ENCODE measurements at regions not wholly inside any gene's neighbourhood (a gene's known extent, or its start where the extent isn't known, plus 50 kb on each side); places are given as distances from the start of the nearest gene placed in this dataset.

- intact Hi-C loops (cut with DNase I) = no loop called here
- DNase-seq = no peak
Measured at GRCh38 chr5:74332682-74333081, 307.8 kb downstream of the ENC1 start.

- intact Hi-C loops (cut with DNase I) = no loop called here
- DNase-seq = no peak
Measured at GRCh38 chr5:74332006-74332405, 308.5 kb downstream of the ENC1 start.

- intact Hi-C loops (cut with DNase I) = no loop called here
- no peak for DNase-seq
Measured at GRCh38 chr5:74328221-74328630, 312.3 kb downstream of the ENC1 start.

- intact Hi-C loops (cut with DNase I) = no loop called here
- no peak for DNase-seq
Measured at GRCh38 chr5:74327339-74327685, 313.2 kb downstream of the ENC1 start.

- intact Hi-C loops (cut with DNase I) = no loop called here
- peak in 1 of 10 donors; percentile 67 for DNase-seq
Measured at GRCh38 chr5:74326571-74327338, 313.8 kb downstream of the ENC1 start.

- no peak for DNase-seq
- intact Hi-C loops (cut with DNase I) = no loop called here
Measured at GRCh38 chr5:74325866-74326265, 314.7 kb downstream of the ENC1 start.

GRCh38 chr5:74324556-74324955 lies 316.0 kb downstream of the ENC1 start:
- DNase-seq = no peak
- intact Hi-C loops (cut with DNase I) = no loop called here

- intact Hi-C loops (cut with DNase I) = no loop called here
- no peak for DNase-seq
Measured at GRCh38 chr5:74322944-74323343, 317.6 kb downstream of the ENC1 start.

GRCh38 chr5:74322191-74322590 lies 318.3 kb downstream of the ENC1 start:
- DNase-seq = no peak
- intact Hi-C loops (cut with DNase I) = no loop called here

GRCh38 chr5:74321326-74321725 lies 319.2 kb downstream of the ENC1 start:
- intact Hi-C loops (cut with DNase I) = no loop called here
- DNase-seq = no peak

- intact Hi-C loops (cut with DNase I) = no loop called here
- DNase-seq = no peak
Measured at GRCh38 chr5:74320526-74320925, 320.0 kb downstream of the ENC1 start.

- intact Hi-C loops (cut with DNase I) = no loop called here
- DNase-seq = no peak
Measured at GRCh38 chr5:74319076-74319475, 321.5 kb downstream of the ENC1 start.

- intact Hi-C loops (cut with DNase I) = no loop called here
Measured at GRCh38 chr5:74316064-74316603, 324.4 kb downstream of the ENC1 start.

GRCh38 chr5:74314906-74315305 lies 325.6 kb downstream of the ENC1 start:
- intact Hi-C loops (cut with DNase I) = no loop called here
- no peak for DNase-seq

More at GRCh38 chr5:74316064-74316603, 324.4 kb downstream of the ENC1 start:
- DNase-seq = peak in 3 of 10 donors; percentile 34 to 75 (median 72)

GRCh38 chr5:74313896-74314295 lies 326.6 kb downstream of the ENC1 start:
- DNase-seq = no peak
- intact Hi-C loops (cut with DNase I) = no loop called here

- intact Hi-C loops (cut with DNase I) = no loop called here
Measured at GRCh38 chr5:74312746-74313145, 327.8 kb downstream of the ENC1 start.

GRCh38 chr5:74311961-74312360 lies 328.6 kb downstream of the ENC1 start:
- intact Hi-C loops (cut with DNase I) = no loop called here
- DNase-seq = no peak

More at GRCh38 chr5:74312746-74313145, 327.8 kb downstream of the ENC1 start:
- no peak for DNase-seq

GRCh38 chr5:74310997-74311930 lies 329.3 kb downstream of the ENC1 start:
- intact Hi-C loops (cut with DNase I) = no loop called here
- DNase-seq = no peak

- intact Hi-C loops (cut with DNase I) = no loop called here
Measured at GRCh38 chr5:74310386-74310785, 330.1 kb downstream of the ENC1 start.

GRCh38 chr5:74309050-74309449 lies 331.5 kb downstream of the ENC1 start:
- DNase-seq = no peak
- intact Hi-C loops (cut with DNase I) = no loop called here

More at GRCh38 chr5:74310386-74310785, 330.1 kb downstream of the ENC1 start:
- DNase-seq = no peak

- DNase-seq = no peak
- intact Hi-C loops (cut with DNase I) = no loop called here
Measured at GRCh38 chr5:74306845-74307244, 333.7 kb downstream of the ENC1 start.
